Breast epithelium (tissue), 4 donors: ENCODE measurements at regions not wholly inside any gene's neighbourhood (a gene's known extent, or its start where the extent isn't known, plus 50 kb on each side); places are given as distances from the start of the nearest gene placed in this dataset.
"Not testable (repeated sequence)": the region's sequence is repeated elsewhere in the genome, so short reads cannot be mapped to it uniquely, and the experiment has no call there.

Experiments
- DNase-seq, 2 donors: peaks; one replicate each; pipeline ENCODE4 v3.0.0-alpha.2; 2019; ENCODE audit warnings: low spot score in 2 of 2
- H3K27ac ChIP-seq, 2 donors: fragments of 200-600 bp; sonication (generic) in 1 of 2; one replicate each; pipeline ENCODE4 v1.5.1; 2016 to 2019; ENCODE audit warnings: mild to moderate bottlenecking in 1 of 2
- H3K27me3 ChIP-seq, 2 donors: fragments of 200-600 bp; sonication (generic) in 1 of 2; one replicate each; pipeline versions ENCODE4 v1.5.1 to v1.6.0; 2017 to 2019; ENCODE audit warnings: control low read depth in 1 of 2, mild to moderate bottlenecking in 1 of 2
- H3K36me3 ChIP-seq: fragments of 200-600 bp; one replicate; pipeline ENCODE4 v1.5.1; 2019
- H3K4me1 ChIP-seq, 2 donors: fragments of 200-600 bp; sonication (generic); one replicate each; pipeline ENCODE4 v1.5.1; 2016 to 2019; ENCODE audit warnings: control low read depth in 1 of 2
- H3K4me3 ChIP-seq, 3 donors: fragments of 200-600 bp; sonication (generic); 1 replicate in 2 of 3; 2 replicates in 1 of 3; pipeline ENCODE4 v1.5.1; 2016 to 2019; ENCODE audit warnings: mild to moderate bottlenecking in 3 of 3, moderate library complexity in 2 of 3
- H3K9me3 ChIP-seq, 2 donors: fragments of 200-600 bp; sonication (generic) in 1 of 2; one replicate each; pipeline ENCODE4 v1.5.1; 2016 to 2019; ENCODE audit warnings: control low read depth in 1 of 2
- POLR2A ChIP-seq: fragments of 450-650 bp; IDR thresholded peaks from one replicate; pipeline ENCODE4 v1.6.1; 2016; ENCODE audit warnings: antibody characterized with exemption, mild to moderate bottlenecking, moderate library complexity
- POLR2AphosphoS5 ChIP-seq, 3 donors: sonication (generic); formaldehyde crosslinking; IDR thresholded peaks; one replicate each; pipeline ENCODE4 v1.6.1; 2017; ENCODE audit warnings: antibody characterized with exemption in 3 of 3
- intact Hi-C: fragments of 100-400 bp; cut with DNase I; formaldehyde crosslinking; loops from one replicate; pipeline ENCODE4 v1.15.1; 2023; ENCODE audit warnings: low total_unique reads
- TF ChIP-seq, protein P1 (sequence below), 3 donors: fragments of 450-650 bp; IDR thresholded peaks; one replicate each; pipeline ENCODE4 v1.5.1; 2016 to 2017; ENCODE audit warnings: antibody characterized with exemption in 3 of 3, mild to moderate bottlenecking in 3 of 3, moderate library complexity in 3 of 3

DNA sequence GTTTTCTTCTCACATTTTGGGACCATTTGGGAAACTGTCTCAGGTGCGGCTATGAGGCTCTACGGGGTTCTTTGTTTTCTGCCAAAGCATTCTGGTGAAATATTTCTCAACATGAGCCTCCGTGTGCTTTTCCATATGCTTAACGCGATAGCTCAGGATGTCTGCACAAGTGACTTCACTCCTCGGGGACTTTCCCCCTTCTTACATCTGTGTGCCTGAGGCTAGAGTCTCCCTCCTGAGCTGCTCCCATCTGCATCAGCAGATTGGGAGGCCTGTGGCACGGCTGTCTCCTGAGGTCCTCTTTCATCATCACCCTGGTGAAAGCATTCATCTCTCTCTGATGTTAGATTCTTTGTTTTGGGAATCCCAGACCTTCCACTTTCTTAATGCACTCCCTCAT is 1190.9 kb downstream of the TYW1 start:
- no peaks in the 10 kb centered on the region for H3K4me1 ChIP-seq
- no peak overlapping the region for H3K4me3 ChIP-seq
- no peaks in the 10 kb centered on the region for H3K36me3 ChIP-seq
- no peaks in the 10 kb centered on the region for H3K9me3 ChIP-seq
- DNase-seq: no peak
- TF ChIP-seq POLR2AphosphoS5 (IDR thresholded peaks at IDR 0.05): no peak
- TF ChIP-seq, protein P1, sequence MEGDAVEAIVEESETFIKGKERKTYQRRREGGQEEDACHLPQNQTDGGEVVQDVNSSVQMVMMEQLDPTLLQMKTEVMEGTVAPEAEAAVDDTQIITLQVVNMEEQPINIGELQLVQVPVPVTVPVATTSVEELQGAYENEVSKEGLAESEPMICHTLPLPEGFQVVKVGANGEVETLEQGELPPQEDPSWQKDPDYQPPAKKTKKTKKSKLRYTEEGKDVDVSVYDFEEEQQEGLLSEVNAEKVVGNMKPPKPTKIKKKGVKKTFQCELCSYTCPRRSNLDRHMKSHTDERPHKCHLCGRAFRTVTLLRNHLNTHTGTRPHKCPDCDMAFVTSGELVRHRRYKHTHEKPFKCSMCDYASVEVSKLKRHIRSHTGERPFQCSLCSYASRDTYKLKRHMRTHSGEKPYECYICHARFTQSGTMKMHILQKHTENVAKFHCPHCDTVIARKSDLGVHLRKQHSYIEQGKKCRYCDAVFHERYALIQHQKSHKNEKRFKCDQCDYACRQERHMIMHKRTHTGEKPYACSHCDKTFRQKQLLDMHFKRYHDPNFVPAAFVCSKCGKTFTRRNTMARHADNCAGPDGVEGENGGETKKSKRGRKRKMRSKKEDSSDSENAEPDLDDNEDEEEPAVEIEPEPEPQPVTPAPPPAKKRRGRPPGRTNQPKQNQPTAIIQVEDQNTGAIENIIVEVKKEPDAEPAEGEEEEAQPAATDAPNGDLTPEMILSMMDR (IDR thresholded peaks at IDR 0.05): no peak
- no peak for TF ChIP-seq POLR2A
- intact Hi-C loops: no loop called here
- no peak overlapping the region for H3K27ac ChIP-seq
- H3K27me3 ChIP-seq: no peaks in the 10 kb centered on the region

DNA sequence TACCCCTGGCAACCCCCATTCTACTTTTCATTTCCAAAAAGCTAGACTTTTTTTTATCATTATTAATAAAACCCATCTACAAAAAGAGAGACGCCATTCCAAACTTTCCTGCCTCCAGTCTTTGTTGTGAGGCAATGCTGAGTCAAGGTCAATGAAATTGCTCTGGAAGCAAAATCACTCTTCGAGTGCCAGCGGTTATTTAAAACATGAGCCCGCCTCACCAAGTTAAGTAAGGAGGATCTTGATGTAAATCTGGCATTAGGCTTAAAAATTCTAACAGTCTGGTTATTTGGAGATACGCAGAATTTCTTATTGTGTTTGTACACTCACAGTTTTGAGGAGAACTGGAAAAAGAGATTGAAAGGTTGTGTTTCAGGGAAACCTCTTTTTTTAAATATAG is 1196.3 kb downstream of the TYW1 start:
- no peak for DNase-seq
- Histone ChIP-seq H3K27ac (no peak overlapping the region), H3K4me1 (no peaks in the 10 kb centered on the region), H3K27me3 (no peaks in the 10 kb centered on the region), H3K9me3 (peaks cover 0 to 8% of the 10 kb centered on the region in 2 donors), H3K36me3 (no peaks in the 10 kb centered on the region), H3K4me3 (no peak overlapping the region)
- intact Hi-C loops: no loop called here
- TF ChIP-seq, protein P1 (IDR thresholded peaks at IDR 0.05): no peak
- TF ChIP-seq POLR2AphosphoS5 (IDR thresholded peaks at IDR 0.05) (no peak), POLR2A (no peak)

DNA sequence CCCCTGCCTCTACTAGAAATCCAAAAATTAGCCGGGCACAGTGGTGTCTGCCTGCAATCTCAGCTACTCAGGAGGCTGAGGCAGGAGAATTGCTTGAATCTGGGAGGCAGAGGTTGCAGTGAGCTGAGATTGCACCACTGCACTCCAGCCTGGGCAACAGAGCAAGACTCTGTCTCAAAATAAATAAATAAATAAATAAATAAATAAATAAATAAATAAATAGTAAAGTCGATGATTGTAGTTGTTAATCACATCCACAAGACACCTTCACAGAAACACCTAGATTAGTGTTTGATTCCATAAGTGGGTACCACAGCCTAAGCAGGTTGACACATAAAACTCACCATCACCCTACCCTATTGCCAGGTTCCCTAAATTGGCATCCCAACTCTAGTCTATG is 1199.0 kb downstream of the TYW1 start:
- H3K27me3 ChIP-seq, intact Hi-C loops, DNase-seq, H3K4me1 ChIP-seq, H3K9me3 ChIP-seq, H3K4me3 ChIP-seq, H3K36me3 ChIP-seq, H3K27ac ChIP-seq: not testable (repeated sequence)

GRCh38 chr7:68200051-68200670 is 1203.5 kb downstream of the TYW1 start:
- Histone ChIP-seq H3K36me3 (no peaks in the 10 kb centered on the region), H3K4me3 (no peak overlapping the region), H3K9me3 (peaks cover 0 to 4% of the 10 kb centered on the region in 2 donors), H3K27me3 (no peaks in the 10 kb centered on the region), H3K27ac (no peak overlapping the region), H3K4me1 (no peaks in the 10 kb centered on the region)
- DNase-seq: no peak
- TF ChIP-seq, protein P1 (IDR thresholded peaks at IDR 0.05): no peak
- TF ChIP-seq POLR2AphosphoS5 (IDR thresholded peaks at IDR 0.05) (no peak), POLR2A (no peak)
- intact Hi-C loops: no loop called here

DNA sequence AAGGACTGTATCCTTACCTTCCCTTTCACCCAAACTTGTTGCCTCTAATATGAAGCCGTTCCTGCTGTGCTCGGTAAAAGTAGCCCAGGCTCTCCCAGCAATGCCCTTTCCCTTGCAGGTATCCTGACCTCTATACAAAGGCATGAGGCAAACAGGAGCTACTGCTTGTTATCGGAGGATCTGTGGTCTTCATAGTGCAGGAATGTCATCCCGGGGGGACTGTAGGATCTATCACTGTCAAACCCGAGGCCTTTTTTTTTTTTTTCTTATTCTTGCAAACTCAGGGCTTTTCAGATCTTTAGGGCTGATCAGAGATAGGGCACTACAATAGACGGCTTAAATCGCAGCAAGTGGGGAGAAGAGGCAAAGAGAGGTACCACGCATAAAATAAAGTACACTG is 1206.6 kb downstream of the TYW1 start:
- no peak for DNase-seq
- Histone ChIP-seq H3K36me3 (no peaks in the 10 kb centered on the region), H3K27ac (no peak overlapping the region), H3K9me3 (peaks cover 8 to 10% of the 10 kb centered on the region in 2 donors), H3K27me3 (no peaks in the 10 kb centered on the region), H3K4me1 (no peaks in the 10 kb centered on the region), H3K4me3 (no peak overlapping the region)
- TF ChIP-seq POLR2AphosphoS5 (IDR thresholded peaks at IDR 0.05): no peak
- TF ChIP-seq POLR2A: no peak
- TF ChIP-seq, protein P1 (IDR thresholded peaks at IDR 0.05): no peak
- intact Hi-C loops: no loop called here

GRCh38 chr7:68205826-68206225 is 1209.2 kb downstream of the TYW1 start:
- DNase-seq: no peak
- H3K9me3 ChIP-seq: peaks cover 8 to 10% of the 10 kb centered on the region in 2 donors
- H3K36me3 ChIP-seq: no peaks in the 10 kb centered on the region
- H3K4me1 ChIP-seq: no peaks in the 10 kb centered on the region
- H3K27me3 ChIP-seq: no peaks in the 10 kb centered on the region
- H3K4me3 ChIP-seq: no peak overlapping the region
- intact Hi-C loops: no loop called here
- TF ChIP-seq POLR2AphosphoS5 (IDR thresholded peaks at IDR 0.05): no peak
- TF ChIP-seq, protein P1 (IDR thresholded peaks at IDR 0.05): no peak
- no peak for TF ChIP-seq POLR2A
- H3K27ac ChIP-seq: no peak overlapping the region
